ENCODE measurements at regions not wholly inside any gene's neighbourhood (a gene's known extent, or its start where the extent isn't known, plus 50 kb on each side); places are given as distances from the start of the nearest gene placed in this dataset.

DNA sequence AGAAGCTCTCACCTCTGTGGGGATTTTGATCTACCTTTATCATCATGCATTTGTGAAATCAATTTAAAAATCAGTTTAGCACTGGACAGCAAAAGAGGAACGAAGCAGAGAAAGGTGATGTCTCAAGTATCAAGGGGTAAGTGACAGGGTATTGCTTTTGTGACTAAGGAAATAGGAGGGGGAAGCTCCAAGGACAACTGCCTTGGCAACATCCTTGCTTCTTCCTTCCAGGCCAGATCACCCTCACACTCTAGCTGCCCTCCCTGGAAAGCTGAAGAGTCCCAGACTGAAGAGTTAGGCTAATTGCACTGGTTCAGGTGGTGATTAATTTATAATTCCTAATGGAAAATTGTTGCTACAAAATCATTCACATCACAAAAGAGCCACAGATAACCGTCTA is 859.1 kb upstream of the ACVR2A start:
- TF ChIP-seq, protein P1, sequence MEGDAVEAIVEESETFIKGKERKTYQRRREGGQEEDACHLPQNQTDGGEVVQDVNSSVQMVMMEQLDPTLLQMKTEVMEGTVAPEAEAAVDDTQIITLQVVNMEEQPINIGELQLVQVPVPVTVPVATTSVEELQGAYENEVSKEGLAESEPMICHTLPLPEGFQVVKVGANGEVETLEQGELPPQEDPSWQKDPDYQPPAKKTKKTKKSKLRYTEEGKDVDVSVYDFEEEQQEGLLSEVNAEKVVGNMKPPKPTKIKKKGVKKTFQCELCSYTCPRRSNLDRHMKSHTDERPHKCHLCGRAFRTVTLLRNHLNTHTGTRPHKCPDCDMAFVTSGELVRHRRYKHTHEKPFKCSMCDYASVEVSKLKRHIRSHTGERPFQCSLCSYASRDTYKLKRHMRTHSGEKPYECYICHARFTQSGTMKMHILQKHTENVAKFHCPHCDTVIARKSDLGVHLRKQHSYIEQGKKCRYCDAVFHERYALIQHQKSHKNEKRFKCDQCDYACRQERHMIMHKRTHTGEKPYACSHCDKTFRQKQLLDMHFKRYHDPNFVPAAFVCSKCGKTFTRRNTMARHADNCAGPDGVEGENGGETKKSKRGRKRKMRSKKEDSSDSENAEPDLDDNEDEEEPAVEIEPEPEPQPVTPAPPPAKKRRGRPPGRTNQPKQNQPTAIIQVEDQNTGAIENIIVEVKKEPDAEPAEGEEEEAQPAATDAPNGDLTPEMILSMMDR (IDR thresholded peaks at IDR 0.05), result no peak
- TF ChIP-seq POLR2A (IDR thresholded peaks at IDR 0.05) (no peak), POLR2AphosphoS5 (IDR thresholded peaks at IDR 0.05) (no peak)
